Adrenal gland (tissue), 5 donors: ENCODE measurements at regions not wholly inside any gene's neighbourhood (a gene's known extent, or its start where the extent isn't known, plus 50 kb on each side); places are given as distances from the start of the nearest gene placed in this dataset.

Experiments
- CTCF ChIP-seq, 6 experiments: fragments of 450-650 bp in 4 of 6; fragments of 200-600 bp in 2 of 6; sonication (generic) in 1 of 6; IDR thresholded peaks; 1 replicate in 5 of 6; 2 replicates in 1 of 6; pipeline versions ENCODE4 v1.5.1 to v1.8.0; 2016 to 2021; ENCODE audit warnings: antibody characterized with exemption in 6 of 6, mild to moderate bottlenecking in 2 of 6, moderate library complexity in 1 of 6
- POLR2A ChIP-seq, 2 donors: fragments of 450-650 bp; IDR thresholded peaks; one replicate each; pipeline ENCODE4 v1.6.1; 2017; ENCODE audit warnings: antibody characterized with exemption in 2 of 2, mild to moderate bottlenecking in 2 of 2, moderate library complexity in 1 of 2
- donor health status: DM: no; HTN: no; CAD: no.

GRCh38 chr6:90709431-90709996, 122.6 kb upstream of the MAP3K7 start:
- no peak for TF ChIP-seq CTCF (IDR thresholded peaks at IDR 0.05)
- TF ChIP-seq POLR2A (IDR thresholded peaks at IDR 0.05), result no peak
